NCI-H526 treated with DMSO at 0.1 percent for 48 hours (cell line): ENCODE measurements at regions not wholly inside any gene's neighbourhood (a gene's known extent, or its start where the extent isn't known, plus 50 kb on each side); places are given as distances from the start of the nearest gene placed in this dataset.
"Not testable (repeated sequence)": the region's sequence is repeated elsewhere in the genome, so short reads cannot be mapped to it uniquely, and the experiment has no call there.

Experiments used
- DNase-seq: peaks from one replicate; lab custom pipeline; 2025; lab: John Stamatoyannopoulos, UW

- no peak for DNase-seq
Measured at GRCh38 chr2:56510610-56511009, 326.8 kb downstream of the CCDC85A start.

GRCh38 chr2:56515399-56515798 lies 331.6 kb downstream of the CCDC85A start:
- DNase-seq: no peak

GRCh38 chr2:56519806-56520205 lies 336.0 kb downstream of the CCDC85A start:
- DNase-seq: no peak

GRCh38 chr2:56522605-56523089 lies 338.9 kb downstream of the CCDC85A start:
- DNase-seq: no peak

GRCh38 chr2:56523816-56524215 lies 340.0 kb downstream of the CCDC85A start:
- DNase-seq: no peak

- DNase-seq: no peak
Measured at GRCh38 chr2:56531668-56532420, 348.1 kb downstream of the CCDC85A start.

GRCh38 chr2:56534321-56534720 lies 350.5 kb downstream of the CCDC85A start:
- DNase-seq: no peak

GRCh38 chr2:56537756-56538155 lies 354.0 kb downstream of the CCDC85A start:
- no peak for DNase-seq

GRCh38 chr2:56539618-56540017 lies 355.8 kb downstream of the CCDC85A start:
- no peak for DNase-seq

- DNase-seq: no peak
Measured at GRCh38 chr2:56540467-56540866, 356.7 kb downstream of the CCDC85A start.

- no peak for DNase-seq
Measured at GRCh38 chr2:56540916-56541315, 357.1 kb downstream of the CCDC85A start.

GRCh38 chr2:56542213-56542612 lies 358.4 kb downstream of the CCDC85A start:
- no peak for DNase-seq

GRCh38 chr2:56565143-56565542 lies 381.4 kb downstream of the CCDC85A start:
- DNase-seq: no peak

GRCh38 chr2:56571074-56571473 lies 387.3 kb downstream of the CCDC85A start:
- no peak for DNase-seq

- DNase-seq: no peak
Measured at GRCh38 chr2:56576001-56576400, 392.2 kb downstream of the CCDC85A start.

- no peak for DNase-seq
Measured at GRCh38 chr2:56580242-56580641, 396.5 kb downstream of the CCDC85A start.

GRCh38 chr2:56582570-56582969 lies 398.8 kb downstream of the CCDC85A start:
- no peak for DNase-seq

- DNase-seq: no peak
Measured at GRCh38 chr2:56583796-56584315, 400.1 kb downstream of the CCDC85A start.

GRCh38 chr2:56587456-56587855 lies 403.7 kb downstream of the CCDC85A start:
- DNase-seq: no peak

- DNase-seq: no peak
Measured at GRCh38 chr2:56589194-56589593, 405.4 kb downstream of the CCDC85A start.

GRCh38 chr2:56589835-56590234 lies 406.0 kb downstream of the CCDC85A start:
- no peak for DNase-seq

GRCh38 chr2:56590611-56591010 lies 406.8 kb downstream of the CCDC85A start:
- DNase-seq: no peak

GRCh38 chr2:56606086-56606485 lies 422.3 kb downstream of the CCDC85A start:
- DNase-seq: not testable (repeated sequence)

- no peak for DNase-seq
Measured at GRCh38 chr2:56613254-56613653, 429.5 kb downstream of the CCDC85A start.
